GM19023 (cell line): ENCODE measurements at regions not wholly inside any gene's neighbourhood (a gene's known extent, or its start where the extent isn't known, plus 50 kb on each side); places are given as distances from the start of the nearest gene placed in this dataset.
A peak's percentile ranks its signal among the peaks of the same experiment; 100 is the strongest.
"Not testable (repeated sequence)": the region's sequence is repeated elsewhere in the genome, so short reads cannot be mapped to it uniquely, and the experiment has no call there.

Experiments used
- ATAC-seq: cut with Tn5 transposase; IDR thresholded peaks from one replicate; pipeline ENCODE4 v1.9.1; 2021; ENCODE audit warnings: mild to moderate bottlenecking, moderate library complexity; ENCODE audit not compliant: unreplicated experiment

DNA sequence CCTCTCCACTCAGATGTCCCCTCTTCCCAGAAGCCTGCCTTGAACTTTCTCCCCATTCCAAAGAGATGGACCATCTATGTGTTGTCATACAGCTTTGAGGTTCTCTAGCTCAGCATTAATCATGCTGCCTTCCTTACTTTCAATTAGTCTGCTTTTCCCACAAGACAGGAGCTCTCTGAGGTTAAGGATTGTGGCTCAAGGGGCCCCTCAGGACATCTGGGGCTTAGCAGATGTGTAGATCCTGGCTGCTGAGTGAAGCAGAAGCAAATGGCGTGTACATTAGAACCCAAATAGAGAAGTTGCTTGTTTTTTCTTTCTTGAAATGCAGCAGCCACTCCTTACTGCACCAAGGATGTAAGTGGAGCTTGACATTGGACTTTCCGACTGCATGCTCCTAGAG lies 330.5 kb upstream of the TNRC6C start:
- no peak for ATAC-seq

- ATAC-seq = not testable (repeated sequence)
Observed at GRCh38 chr17:77629284-77629683, 329.2 kb upstream of the TNRC6C start.

DNA sequence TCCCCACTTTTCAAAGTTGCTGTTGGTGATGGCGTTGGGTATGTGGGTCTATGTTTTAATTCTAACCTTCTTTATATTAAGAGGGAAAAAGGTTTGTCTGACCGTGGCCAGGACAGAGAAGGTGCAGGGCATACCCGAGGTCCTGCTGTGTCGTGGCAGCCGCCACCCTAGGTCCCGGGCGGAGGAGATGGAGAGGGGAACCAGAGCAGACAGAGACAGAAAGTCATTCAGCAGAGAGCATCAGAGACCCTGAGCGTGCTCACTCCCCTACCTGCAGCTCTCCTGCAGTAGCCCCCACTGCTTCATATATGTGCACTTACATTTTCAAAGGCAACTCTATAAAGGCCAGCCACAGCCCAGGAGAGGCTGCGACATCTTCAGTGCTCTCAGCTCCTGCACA lies 327.2 kb upstream of the TNRC6C start:
- ATAC-seq = no peak

DNA sequence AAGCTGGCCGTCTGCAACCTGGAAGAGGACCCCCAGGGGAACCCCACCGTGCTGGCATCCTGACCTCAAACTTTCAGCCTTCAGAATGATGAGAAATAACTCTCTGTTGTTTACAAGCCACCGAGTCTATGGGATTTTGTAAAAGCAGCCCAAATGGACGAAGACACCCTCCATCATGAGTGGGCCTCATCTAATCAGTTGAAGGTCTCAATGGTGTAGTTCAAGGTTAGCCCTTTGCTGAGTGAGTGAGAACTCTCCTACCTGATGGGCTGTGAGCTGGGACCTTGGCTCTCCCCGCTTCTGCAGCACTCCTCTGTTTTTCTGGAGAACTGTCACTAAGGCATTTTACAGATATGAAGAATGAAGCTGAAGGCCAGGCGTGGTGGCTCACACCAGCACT lies 325.9 kb upstream of the TNRC6C start:
- no peak for ATAC-seq

DNA sequence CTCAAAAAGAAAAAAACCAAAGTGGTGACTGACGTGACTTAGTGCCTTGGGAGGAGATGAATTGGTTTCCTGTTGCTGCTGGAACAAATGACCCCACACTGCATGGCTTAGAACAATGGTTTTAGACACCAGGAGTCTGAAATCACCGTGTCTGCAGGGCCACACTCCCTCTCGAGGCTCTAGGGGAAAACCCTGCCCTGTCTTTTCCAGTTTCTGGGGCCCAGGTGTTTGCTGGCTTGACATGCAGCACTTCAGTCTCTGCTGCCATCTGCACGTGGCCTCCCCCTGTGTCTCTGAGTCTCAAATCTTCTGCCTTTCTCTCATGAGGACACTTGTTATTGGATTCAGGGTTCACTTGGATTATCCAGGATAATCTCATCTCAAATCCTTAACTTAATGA lies 323.8 kb upstream of the TNRC6C start:
- peak; percentile 69 for ATAC-seq

- no peak for ATAC-seq
Observed at GRCh38 chr17:77635176-77635575, 323.3 kb upstream of the TNRC6C start.

GRCh38 chr17:77635785-77636184 lies 322.7 kb upstream of the TNRC6C start:
- ATAC-seq = not testable (repeated sequence)

- no peak for ATAC-seq
Observed at GRCh38 chr17:77636835-77637817, 321.4 kb upstream of the TNRC6C start.

DNA sequence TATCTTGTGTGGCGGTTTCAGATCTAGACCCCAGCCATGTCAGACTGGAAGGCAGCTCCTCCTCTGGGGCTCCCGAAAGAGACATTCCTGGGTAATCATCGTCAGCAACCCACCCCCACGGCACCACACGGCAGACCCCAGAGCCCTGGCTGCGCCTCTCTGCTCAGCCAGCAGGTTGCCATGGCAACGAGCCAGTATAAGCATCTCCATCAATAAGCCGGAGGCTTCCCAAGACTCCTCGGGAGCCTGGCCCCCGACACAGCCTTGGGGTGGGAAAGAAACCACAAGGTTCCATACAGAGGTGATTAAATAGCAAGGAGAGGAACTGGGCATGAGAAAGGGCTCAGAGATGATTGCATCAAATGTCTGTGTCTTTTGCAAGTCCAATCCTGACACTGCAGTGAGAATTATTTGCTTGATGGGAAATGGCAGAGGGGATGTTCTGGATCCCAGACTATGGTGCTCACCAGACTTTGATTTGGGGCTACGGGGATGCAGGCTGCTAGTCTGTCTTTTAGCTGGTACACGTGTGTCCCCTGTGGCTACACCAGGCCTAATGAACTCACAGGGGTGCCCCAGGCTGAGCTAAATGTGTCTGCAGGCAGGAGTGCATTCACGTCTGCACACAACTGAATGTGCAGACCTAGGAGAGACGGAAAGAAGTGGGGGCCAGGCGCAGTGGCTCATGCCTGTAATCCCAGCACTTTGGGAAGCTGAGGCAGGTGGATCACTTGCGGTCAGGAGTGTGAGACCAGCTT lies 320.5 kb upstream of the TNRC6C start:
- no peak for ATAC-seq

GRCh38 chr17:77640252-77640651 lies 318.3 kb upstream of the TNRC6C start:
- no peak for ATAC-seq

DNA sequence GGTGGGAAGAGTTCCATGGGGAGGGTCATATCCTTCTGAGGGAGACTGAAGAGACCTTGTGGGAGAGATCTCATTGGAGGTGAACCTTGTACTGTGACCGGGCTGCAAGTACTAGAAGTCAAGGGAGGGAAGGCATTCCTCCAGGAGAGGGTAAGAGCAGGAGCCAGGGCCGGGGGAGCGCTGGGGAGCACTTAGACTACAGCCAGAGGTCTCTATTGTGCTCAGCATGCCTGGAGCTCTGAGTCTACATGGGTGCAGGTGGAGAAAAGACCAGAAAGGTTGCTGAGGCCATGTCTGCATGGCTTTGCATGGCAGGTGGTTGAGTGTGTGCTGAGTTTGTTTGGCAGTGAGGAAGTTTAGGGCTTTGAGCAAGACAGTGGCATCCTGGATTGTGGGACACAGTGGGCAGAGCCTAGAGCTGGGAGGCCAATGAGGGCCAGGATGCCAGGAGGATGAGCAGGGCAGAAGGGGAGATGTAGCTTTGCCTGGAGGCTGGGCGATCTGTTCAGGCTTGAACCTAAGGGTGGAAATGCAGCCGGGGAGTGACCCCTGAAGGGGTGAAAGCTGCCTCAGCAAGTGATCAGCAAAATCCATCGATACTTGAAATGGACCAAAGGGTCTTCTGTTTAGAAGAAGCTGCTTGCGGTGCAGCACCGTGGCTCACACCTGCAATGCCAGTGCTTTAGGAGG lies 317.4 kb upstream of the TNRC6C start:
- no peak for ATAC-seq

DNA sequence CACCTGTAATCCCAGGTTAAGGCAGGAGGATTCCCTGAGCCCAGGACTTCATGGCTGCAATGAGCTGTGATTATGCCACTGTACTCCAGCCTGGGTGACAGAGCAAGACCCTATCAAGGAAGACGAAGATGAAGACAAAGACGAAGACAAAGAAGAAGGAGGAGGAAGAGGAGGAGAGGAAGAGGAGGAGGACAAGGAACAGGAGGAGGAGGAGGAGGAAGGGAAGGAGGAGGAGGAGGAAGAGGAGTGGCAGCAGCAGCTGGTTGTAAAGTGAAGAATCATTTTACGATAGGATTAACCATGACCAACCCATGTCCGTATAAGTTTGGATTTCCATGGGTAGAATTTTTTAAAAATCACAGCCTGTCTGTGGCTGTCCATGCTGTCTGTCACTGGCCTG lies 316.8 kb upstream of the TNRC6C start:
- no peak for ATAC-seq

DNA sequence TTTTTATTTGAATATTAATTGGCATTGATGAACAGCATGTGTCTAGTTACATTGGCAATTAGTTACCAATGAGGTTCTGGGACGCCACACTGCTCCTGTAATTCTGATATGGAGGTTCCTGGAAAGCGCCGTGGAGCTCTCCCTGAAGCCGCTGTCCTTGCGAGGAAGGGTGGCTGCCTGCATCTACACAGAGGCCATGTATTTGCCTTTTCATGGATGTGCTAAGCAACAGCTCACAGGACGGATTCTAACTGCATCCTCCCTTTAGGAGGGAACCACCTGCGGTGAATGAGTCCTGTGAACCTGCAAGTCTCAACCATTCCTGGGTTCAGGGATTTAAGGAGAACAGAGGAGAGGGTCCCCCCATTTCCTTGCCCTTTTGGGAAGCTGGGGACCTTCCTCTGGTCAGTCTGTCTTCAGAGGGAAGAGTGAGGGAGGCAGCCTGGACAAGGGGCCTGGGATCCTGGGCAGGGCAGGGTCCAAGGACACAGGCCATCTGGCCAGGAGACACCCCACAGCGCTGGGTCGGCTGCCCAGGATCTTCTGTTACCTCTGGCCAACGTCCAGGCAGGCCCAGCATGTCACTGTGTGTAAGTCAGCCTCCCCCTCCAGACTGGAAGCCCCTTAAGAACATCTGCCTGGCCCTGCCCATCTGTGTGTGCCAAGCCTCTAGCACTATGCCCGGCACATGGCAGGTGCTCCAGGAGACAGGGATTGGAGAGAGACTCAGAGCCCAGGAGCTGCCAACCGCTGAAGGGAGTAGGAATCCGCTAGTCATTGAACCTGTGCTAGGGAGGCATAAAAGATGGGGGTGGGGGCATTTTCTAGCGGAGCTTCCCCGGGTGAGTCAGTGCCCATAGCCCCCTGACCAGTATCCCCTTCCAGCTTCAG lies 314.1 kb upstream of the TNRC6C start:
- ATAC-seq = no peak

DNA sequence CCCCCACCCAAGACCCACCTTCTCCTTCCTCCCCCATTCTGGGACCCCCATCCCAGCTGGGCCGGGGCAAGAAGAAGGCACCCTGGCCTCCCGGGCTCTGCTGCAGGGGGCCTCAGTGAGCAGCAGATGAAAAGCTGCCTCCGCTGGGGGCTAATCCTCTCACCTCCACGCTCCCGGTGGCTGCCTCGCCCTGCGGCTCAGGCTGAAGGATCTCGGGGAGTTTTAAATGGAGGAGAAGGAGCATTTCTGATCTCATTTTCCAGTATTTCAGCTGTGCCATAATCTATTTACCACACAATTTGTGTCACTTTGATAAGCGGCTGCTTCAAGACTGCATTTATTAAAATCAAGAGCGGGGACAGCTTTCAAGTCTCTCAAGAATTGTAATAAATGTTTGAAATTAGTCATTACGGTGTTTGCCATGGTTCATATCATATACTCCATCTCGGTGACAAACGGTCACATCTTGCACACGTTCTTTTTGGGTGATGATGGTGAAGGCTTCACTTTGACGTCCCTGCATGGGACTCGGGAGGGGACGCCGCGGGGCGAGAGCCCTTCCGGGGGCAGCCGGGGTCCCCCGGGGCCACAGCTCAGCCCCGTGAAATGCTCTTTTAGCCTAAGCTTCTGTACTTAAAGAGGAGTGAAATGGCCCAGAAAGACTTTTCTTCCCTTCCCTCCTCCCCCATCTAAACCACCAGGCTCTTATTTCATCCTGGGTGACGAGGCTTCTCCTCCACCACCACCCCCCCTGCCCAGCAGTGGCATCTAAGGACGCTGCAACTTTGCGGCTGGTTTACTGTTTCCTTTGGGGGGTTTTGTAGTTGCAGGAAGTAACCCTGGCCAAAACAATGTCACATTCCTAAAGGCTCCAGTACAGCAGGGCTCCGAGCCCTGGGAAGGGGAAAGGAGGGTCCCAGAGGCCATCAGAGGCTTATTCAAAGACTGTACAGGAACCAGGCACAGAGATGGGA lies 313.1 kb upstream of the TNRC6C start:
- no peak for ATAC-seq

GRCh38 chr17:77646046-77646430 lies 312.5 kb upstream of the TNRC6C start:
- no peak for ATAC-seq

DNA sequence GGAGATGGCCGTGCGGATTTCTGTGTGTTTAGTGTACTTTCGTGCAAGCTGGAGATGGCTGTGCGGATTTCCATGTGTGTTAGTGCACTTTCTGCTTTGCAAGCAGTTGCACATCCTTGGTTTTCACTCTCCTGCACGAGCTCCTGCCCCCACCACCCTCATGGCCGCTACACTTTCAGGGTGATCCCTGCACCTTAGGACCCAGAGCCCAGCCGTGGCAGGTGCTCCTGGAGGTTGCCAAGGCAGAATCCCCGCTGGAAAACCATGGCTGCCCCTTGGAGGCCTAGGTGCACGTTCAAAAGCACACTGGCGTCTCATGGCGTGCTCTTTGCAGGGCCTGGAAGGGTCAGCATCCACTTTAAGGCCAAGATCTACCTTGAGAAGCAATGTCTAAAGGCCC lies 311.0 kb upstream of the TNRC6C start:
- ATAC-seq = no peak

DNA sequence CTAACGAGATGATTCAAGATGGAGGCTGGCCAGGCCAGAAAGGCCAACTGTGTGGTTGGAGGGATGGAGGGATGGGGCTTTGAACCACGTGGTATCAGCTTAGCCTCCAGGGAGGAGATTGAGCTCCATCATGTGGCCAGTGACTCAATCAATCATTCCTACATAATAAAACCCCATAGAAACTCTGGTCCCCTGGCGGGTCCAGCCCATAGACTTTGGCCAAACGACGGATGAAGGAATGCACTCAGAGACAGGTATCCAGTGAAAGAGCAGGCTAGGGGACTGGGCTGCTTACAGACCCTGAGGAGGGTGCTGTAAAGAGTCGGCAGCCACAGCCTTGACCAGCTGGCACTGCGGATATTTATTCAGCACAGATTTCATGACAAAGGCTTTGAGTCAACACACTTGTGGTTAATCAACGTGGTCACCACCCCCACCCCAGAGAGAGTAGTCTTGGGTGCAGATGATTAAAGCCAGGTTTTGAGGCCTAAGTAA lies 308.7 kb upstream of the TNRC6C start:
- ATAC-seq = no peak

GRCh38 chr17:77651988-77652387 lies 306.5 kb upstream of the TNRC6C start:
- ATAC-seq = no peak

DNA sequence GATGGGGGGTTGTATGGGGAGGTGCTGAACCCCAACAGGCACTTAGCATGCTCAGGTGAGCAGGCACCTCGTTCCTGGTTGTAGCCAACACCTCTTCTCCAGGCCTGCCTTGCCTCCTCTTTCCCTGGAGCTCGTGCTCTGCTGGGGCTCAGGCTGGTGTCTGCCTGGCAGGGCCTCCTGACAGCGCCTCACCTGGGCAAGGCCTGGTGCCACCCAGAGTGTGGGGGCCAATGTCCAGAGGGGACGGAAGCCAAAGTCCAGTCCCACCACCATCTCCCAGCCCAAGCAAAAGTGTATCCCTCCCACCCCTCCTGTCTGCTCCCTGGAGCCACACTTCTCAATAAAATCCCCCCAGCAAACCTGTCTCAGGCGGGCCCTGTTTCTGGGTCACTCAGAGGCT lies 304.2 kb upstream of the TNRC6C start:
- ATAC-seq = no peak
